ENCODE measurements at regions not wholly inside any gene's neighbourhood (a gene's known extent, or its start where the extent isn't known, plus 50 kb on each side); places are given as distances from the start of the nearest gene placed in this dataset.

- no peak for TF ChIP-seq NR0B1 (IDR thresholded peaks at IDR 0.05; ENCODE audit: partially characterized antibody)
- no peak for TF ChIP-seq SREBF1 (IDR thresholded peaks at IDR 0.05; ENCODE audit: borderline replicate concordance, low read depth, low read length)
- no peak for TF ChIP-seq HBP1 (CRISPR knock-in tag; IDR thresholded peaks at IDR 0.05)
- TF ChIP-seq ZNF707 (CRISPR knock-in tag; conservative IDR thresholded peaks at IDR 0.05) = no peak
- TF ChIP-seq SP1 (CRISPR knock-in tag; IDR thresholded peaks at IDR 0.05) = no peak
- no peak for TF ChIP-seq PYGO2 (tag; IDR thresholded peaks at IDR 0.05)
- no peak for TF ChIP-seq RBM39 (optimal IDR thresholded peaks at IDR 0.05; ENCODE audit: low read depth, low read length)
- no peak for TF ChIP-seq MEF2A (IDR thresholded peaks at IDR 0.05; ENCODE audit: control insufficient read depth, low read depth, low read length)
- TF ChIP-seq RCOR1 (IDR thresholded peaks at IDR 0.05; ENCODE audit: borderline replicate concordance in 1 of 2, low read depth in 2 of 2, low read length in 2 of 2) = no peak
Observed at GRCh38 chr3:152718810-152719209, 116.1 kb upstream of the P2RY1 start.

Measured in K562 (cell line).